Astrocyte of the hippocampus (primary cell): ENCODE measurements at regions not wholly inside any gene's neighbourhood (a gene's known extent, or its start where the extent isn't known, plus 50 kb on each side); places are given as distances from the start of the nearest gene placed in this dataset.

Source experiments
- DNase-seq: peaks from one replicate; pipeline ENCODE4 v3.0.0; 2011; ENCODE audit warnings: low read depth, low spot score

DNA sequence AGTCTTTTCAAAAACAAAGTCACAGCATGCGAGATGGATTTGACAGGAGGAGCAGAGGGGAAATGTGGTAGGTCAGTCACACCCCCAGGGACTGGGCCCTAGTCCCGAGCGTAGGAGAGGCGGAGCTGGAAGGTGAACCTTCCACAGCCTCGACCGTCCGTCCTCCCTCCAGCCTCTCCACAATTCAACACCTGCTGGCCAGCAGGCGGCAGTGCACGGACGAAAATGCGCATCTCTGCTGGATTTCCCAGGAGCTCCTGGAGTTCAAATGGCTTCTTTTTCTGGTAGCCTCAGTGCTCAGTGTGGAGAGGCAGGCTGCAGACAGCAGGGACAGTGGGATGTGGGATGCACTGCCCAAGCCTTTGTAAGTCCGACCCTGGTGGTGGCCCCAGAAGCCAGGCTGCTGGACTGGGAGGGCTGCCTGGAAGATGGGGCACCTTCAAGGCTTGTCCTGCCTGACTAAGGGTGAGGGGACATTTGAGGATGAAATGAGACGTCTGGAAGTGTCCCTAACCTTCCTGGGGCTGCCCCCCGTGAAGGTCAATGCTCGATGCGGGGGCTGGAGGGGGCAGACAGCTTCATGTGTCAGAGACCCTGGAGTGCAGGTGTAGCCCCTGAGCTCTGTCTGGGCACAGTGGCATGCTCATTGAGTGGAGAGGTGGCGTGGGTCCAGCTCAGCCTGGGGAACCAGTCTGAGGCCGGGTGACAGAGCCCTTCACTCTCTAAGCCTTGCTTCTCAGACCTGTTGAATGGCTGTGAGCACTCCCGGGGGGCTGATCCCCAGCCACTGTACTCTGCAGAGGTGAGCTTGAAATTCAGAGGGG, 189.5 kb downstream of the TFCP2L1 start:
- peak; percentile 87 for DNase-seq

DNA sequence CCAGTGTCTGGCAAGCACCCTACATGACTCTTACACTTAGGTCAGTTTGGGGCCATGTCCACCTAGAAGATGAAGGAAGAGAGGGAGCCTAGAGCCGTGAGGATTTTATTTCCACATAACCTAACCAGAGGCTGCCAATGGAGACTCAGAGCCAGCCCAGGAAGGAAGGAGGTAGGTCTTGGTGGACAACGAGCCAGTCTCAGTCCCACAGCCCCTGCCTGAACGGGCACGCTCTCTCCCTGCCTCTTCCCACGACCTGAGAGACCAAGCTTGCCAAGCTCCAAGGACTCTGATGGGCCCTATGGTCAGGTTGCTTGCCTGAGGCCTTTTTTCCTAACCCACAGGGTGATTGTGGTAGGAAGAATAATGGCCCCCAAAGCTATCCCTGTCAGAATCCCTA, 188.4 kb downstream of the TFCP2L1 start:
- DNase-seq, result no peak

DNA sequence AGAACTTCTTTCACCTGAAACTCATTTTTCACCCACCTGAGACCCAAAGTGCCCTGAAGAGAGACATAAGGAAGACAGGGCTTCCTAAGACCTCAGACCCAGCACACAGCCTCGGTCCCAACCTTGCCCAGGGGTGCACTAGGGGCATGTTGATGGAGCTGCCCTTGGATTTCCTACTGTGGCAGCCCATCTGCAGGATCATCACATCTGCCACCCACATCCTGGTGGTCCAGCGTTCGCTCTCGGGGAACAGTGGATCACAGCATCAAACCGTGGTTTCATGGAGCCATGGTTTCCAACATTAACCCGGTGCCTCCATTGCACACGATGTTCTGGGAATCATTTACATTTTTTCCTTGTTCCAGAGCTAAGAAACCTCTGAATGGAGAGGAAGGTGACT, 186.4 kb downstream of the TFCP2L1 start:
- no peak for DNase-seq

DNA sequence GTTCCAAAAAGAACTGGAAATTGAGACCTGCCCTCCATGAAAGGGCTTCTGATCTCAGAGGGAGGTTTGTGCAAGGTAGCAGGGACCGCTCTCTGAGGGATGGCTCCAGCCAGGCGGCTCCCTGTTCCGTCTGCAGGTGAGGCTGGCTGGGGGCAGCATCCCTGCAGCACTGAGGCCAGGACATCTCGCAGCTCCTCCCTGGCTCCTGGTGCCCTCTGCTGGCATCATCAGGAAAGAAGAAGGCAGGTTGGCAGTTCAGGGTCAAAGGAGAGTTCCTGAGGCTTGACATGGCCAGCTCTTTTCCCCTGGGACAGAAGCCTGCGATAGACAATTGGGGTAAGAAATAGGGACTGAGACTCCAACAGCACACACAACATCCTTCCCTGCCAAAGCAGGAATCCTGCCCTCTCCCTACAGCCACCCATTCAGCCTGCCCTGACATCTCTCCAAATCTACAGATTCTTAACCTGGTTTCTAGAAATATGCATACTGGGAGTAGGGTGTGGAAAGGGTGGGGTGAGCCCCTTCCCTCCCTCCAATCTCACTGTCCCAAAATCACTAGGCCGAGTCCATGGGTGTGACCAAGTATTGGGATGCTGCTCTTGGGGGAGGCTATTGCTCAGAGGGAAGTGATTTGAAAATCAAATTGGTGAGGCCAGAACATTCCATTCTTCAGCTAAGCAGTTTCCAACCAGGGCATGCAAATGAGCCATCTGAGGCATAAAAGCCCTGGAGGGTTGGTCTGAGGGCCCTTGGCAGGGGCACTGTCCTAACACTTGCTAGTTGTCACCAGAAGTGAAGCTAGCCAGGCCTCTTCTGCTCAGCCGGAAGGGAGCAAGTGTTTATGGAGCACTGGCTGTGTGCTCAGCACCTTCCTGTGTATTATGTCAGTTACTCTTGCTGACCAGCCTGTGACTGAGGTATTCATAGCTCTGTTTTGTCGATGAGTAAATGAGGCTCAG, 185.4 kb downstream of the TFCP2L1 start:
- peak; percentile 46 for DNase-seq

DNA sequence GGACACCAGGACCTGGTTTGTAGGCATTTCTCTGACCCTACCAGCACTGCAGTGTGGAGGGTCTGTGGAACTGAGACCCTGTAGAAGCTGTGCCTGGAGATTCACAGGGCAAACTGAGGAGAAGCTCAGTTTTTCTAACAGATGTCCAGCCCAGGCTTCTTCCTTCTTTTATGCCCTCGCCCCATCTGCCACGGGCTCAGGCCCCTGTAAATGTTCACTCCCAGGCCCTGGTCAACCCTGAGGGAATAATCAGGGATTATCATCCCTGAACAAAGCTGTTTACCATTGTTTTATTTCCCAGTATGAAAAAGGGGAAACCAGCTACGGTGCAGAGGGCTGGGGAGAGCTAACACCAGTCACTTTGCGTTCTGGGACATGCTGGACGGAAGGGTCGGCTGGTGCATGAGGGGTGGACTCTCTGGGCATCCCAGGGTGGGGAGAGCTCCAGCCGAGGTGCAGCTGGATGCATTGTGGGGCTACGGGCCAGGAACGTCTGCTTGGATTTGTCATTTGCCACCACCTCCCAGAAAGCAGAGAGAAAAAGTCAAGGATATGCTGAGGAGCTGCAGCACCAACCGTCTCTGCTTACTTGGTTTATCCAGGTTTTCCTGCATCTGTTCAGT, 183.8 kb downstream of the TFCP2L1 start:
- DNase-seq, result no peak

DNA sequence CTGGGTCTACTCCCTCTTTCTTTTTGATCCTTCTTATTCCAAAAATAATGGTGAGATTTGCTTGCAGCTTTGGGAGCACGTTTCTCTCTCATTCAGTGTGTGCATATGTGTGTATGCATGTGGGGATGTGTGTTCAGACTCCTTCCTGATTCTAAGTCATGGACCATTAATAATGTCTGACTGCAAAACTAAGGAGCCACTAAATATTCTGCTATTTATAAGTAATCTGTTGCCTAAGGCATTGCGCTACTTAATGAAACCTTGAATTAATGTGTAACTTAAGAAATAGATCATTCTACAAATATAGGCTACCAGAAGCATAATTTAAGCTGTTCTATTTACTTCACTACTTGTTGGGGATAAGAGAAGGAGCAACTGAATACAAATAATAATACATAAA, 182.1 kb downstream of the TFCP2L1 start:
- DNase-seq, result no peak

DNA sequence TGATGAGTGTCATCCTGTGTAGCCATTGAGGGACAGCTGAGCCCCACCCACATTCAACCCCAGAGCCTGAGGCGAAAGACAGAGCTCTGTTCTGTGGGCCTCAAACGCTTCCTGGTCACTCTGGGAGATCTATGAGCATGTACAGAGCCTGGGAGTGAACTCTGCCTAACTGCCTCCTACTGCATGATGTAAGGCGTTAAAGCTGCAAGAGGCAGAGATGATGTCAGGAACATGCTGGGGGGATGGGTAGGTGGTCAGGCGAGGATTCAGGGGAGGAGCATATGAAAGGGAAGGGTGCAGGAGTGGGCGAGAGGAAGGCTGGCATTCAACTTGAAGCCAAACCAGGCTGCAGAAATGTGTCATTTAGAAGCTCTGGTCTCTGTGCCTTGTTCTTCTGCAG, 181.0 kb downstream of the TFCP2L1 start:
- DNase-seq, result no peak

DNA sequence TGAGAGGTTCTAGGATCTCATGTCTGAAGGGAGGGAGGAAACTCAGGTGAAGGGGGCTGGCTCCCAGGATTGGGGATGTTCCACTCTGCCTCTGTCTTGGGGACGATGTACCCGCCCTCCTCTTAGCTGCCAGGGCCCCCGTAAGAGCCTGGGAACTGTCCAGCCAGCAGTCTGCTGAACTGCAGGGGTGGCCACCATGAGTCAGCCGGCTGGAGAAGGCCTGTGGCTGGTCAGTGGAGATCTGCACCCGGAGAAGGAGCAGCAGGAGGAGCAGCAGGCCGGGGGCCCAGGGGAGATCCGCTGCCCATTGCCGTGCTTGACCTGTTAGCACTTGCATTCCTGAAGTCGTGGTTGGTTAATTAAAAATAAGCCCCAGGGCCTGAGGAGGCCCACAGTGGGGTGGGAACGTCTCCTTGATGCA, 180.3 kb downstream of the TFCP2L1 start:
- DNase-seq, result peak; percentile 64

DNA sequence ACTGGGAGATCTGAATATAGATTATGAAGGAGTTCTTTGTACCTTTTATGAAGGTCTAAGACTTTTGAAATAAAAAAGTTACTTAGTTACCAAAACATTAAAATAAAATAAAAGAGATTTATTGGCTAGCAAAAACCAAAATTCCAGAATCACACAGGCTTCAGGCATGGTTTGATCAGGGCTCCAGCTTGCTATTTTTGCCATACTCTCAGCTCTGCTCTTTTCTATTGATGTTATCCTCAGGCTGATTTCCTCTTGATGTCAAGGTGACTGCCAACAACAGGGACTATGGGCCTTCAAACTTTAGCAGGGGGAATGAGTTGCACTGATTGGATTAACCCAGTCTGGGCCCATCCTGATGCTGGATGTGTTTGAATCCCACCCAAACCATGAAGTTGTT, 174.1 kb downstream of the TFCP2L1 start:
- DNase-seq, result no peak

DNA sequence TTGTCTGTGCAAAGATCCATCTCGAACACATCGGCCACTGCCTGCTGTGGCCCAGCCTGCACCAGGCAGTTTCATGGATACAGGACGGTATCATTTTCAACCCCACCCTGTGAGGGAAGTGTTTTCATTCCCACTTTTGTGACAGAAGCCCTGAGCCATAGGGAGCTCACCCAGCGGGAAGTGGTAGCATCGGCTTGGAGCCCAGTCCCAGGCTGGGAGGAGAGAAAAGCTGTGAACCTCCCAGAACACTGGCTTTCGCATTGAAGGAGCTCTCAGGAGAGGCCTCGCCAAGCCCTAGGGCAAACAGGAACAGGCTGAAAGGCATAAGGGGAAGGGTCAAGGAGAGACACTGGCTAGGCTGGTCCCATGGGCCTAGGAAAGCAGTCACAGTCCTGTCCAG, 166.1 kb downstream of the TFCP2L1 start:
- DNase-seq, result no peak

DNA sequence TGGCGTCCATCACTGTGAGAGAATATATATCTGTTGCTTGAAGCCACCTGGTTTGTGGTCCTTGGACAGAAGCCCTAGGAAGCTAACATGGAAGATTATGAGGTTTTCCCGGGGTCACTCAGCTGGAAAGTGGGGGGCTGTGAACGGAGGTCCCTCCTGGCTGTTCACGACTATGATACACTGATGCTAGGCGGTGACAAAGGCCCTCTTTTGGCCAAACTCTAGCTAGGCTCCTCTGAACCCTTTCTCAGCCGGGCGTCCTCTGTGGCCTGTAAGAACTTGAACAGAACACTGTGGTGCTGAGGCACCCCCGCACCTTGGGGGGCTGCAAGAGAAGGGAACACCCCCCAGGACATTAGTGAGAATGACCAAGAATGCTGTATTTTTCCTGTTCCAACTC, 164.6 kb downstream of the TFCP2L1 start:
- DNase-seq, result no peak

DNA sequence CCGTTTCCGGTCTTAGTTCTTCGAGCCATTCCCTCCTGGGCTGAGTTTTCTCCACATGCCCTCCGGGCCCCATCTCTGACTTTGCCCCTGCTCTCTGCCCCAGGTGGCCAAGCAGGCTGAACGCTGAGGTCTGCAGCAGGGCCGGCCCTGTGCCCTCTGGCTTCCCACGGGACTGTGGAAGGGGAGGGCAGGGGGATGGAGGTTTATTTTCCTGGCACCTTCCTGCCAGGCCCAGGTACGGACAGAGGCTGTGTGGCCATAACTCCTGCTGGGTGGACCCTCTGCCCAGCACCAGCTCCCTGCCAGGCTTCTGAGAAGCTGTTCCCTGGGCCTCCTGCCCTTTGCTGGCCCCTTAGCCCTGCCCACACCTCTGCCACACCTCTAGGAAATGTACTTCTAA, 164.0 kb downstream of the TFCP2L1 start:
- DNase-seq, result no peak

DNA sequence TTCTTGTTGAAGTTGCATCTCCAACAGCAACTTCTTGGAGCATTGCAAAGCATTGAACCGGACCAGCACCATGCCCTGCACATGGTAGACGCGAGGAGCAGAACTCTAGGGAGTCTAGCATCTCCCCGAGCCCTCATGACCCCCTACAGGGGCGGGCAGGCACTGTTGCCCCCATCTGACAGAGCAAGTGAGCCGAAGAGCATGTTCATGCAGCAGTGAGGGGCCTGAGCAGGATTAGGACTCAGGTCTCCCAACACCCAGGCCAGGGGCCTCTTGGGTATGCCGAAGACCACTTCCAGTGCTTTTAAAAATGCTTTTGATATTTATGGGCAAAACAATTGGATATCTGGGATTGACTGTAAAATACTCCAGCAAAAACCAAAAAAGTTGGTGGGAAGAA, 163.3 kb downstream of the TFCP2L1 start:
- DNase-seq, result no peak

DNA sequence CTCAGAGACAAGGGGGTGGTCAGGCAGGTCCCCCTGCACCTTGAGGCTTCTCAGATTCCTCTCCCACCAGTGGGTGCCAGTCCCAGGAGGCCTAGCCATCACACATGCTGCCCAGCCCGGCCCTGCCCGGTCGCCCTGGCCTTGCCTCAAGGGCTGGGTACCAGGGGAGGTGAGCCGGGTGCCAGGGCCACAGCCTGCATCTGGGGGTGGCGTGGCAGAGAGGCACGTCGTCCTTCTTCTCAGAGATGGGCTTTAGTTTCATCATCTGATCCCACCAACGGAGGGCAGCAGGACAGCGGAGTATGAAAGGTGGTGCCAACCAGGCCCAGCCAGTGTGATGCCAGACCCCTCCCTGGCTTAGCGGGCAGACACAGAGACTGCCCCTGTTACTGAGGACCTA, 161.7 kb downstream of the TFCP2L1 start:
- no peak for DNase-seq

DNA sequence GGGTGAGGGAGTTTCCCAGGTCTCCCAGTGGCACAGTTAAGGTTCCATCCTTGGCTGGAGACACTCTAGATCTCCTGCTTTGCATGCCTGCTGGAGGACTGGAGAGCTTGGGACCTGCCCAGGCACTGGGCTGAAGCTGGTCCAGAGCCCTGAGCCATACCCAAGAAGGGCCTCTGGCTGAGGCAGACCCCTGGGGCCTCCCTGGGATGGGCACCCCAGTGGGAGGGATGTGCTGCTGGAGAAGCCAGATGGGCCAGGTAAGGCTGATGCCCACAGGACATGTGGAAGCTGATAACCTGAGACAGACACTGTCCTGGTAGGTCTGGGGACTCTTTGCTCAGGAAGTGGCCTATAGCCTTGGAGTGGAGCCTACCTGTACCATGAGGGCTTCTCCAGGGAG, 160.7 kb downstream of the TFCP2L1 start:
- no peak for DNase-seq

DNA sequence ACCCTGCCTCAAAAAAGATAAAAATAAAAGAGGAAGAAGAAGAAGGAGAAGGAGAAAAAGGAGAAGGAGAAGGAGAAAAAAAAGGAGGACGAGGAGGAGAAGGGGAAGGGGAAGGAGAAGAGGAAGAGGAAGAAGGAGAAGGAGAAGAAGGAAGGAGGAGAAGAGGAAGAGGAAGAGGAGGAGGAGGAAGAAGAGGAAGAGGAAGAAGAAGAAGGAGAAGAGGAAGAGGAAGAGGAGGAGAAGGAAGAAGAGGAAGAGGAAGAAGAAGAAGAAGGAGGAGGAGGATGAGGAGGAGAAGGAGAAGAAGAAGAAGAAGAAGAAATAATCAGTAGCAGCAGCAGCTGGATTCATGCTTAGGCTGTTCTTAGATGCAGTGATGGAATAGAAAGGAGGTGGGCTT, 159.7 kb downstream of the TFCP2L1 start:
- no peak for DNase-seq

DNA sequence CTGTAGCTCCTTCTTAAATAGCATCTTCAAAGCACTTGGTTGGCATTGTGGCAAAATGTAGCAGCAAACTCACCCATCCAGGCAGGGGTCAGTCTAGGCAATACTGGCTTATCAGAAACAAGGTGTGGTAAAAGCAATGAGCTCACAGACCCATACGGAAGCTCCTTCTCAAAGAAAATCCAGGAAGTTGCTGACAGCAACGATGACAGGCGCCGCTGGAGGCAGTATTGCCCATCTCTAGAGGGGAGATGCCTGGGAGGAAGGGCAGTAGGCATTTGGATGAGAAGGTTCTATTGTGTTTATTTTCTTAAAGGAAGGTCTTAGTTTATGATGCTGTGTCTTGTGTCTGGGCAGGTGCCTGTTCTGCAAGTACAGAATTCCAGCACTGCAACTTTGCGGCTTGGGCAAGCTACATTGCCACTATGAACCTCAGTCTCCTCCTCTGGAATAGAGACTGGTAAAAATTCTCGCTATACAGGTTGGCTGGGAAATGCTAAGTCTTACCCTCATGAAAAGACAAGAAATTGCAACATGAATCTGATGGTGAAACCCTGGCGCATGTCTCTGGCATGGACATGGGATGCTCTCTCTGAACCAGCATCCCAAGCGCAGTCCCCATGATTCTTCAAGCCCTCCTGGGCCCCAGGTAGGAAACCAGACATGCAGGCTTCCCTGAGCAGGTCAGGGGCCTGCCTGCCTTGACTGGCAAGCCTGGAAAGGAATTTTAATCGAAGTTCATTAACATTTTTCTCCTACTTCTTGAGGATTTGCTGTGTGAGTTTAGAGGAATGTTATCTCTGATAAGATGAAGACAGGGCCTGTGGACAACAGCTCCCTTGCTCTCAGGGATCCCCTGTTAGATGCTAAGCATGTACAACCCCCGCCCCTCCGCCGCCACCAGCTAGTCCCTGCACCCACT, 156.0 kb downstream of the TFCP2L1 start:
- peak; percentile 52 for DNase-seq

DNA sequence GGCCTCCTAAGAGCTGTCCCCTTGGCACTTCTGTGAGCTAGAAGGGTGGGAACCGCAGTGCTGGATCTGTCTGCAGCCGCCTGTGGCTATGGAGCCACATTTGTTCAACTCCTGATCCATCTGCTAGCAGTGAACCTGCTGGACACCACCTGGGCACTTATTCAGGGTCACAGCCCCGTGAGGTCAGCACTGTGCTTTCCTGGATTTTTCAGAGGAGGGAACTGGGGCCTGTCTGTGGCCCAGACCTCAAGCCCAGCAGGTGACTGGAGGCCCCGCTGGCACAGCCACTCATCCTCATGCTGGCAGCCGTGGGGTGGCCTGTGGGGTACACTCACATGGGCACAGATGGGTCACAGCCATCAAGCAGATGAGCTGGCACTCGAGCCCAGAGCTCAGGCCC, 155.3 kb downstream of the TFCP2L1 start:
- no peak for DNase-seq

DNA sequence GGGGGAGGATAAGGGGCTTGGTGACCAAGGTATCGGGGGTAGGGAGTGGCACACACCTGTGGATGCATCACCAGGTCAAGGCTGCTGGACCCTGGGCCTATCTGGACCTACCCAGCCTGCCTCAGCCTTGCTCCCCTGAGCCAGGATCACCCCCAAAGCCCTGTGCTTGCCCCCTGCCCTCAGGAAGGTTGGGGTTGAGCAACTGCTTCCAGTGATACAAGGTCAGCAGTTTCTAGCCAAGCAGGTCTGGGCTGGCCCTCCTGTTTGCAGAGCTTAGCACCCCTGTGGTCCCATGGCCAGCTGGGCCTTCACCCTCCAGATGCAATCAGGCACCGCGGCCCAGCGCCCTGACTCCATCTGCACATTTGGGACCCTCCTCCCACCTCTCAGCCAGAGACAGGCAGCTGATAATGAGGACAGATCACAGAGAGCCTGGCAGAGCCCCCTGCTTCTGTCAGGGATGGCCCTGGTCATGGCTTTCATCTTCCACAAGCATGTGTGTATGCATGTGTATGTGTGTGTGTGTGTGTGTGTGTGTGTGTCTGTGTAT, 154.6 kb downstream of the TFCP2L1 start:
- DNase-seq, result no peak

DNA sequence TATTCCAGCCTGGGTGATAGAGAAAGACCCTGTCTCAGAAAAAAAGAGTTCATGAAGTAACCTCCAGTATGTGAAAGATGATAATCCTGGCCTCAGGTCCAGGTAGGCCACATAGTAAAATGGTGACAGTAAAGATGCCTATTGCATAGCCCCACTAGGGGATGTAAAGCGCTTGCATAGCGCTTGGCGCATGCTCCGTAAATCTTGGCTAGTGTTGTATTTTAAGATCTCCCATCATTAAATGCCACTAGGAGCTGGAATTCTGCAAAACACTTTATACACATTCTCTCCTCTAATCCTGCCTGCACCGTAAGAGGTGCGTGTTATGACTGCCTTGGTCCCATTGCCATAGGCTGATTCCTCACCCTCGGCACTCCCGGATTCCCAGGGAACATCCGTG, 153.6 kb downstream of the TFCP2L1 start:
- DNase-seq, result no peak
